MM.1S (cell line): ENCODE measurements at regions not wholly inside any gene's neighbourhood (a gene's known extent, or its start where the extent isn't known, plus 50 kb on each side); places are given as distances from the start of the nearest gene placed in this dataset.

Experiments used
- DNase-seq: peaks from one replicate; pipeline ENCODE4 v3.0.0-alpha.2; 2015
- H2AFZ ChIP-seq: fragments of 300-600 bp; sonication (generic); 2 replicates; pipeline ENCODE4 v1.6.0; 2016; ENCODE audit warnings: antibody characterized with exemption, low read length
- H3F3A ChIP-seq: fragments of 300-600 bp; sonication (generic); 2 replicates; pipeline ENCODE4 v1.6.1; 2016; ENCODE audit warnings: mild to moderate bottlenecking, antibody characterized with exemption, low read length, moderate library complexity, mixed read lengths; ENCODE audit not compliant: insufficient read depth
- H3K27ac ChIP-seq: fragments of 300-600 bp; sonication (generic); 2 replicates; pipeline ENCODE4 v1.5.1; 2016; ENCODE audit warnings: mild to moderate bottlenecking, low read length
- H3K27me3 ChIP-seq: fragments of 300-600 bp; sonication (generic); replicated peaks from 2 replicates; pipeline ENCODE4 v1.6.0; 2016; ENCODE audit warnings: low read length; ENCODE audit not compliant: insufficient read depth
- H3K36me3 ChIP-seq: fragments of 300-600 bp; sonication (generic); replicated peaks from 2 replicates; pipeline ENCODE4 v1.6.1; 2016; ENCODE audit warnings: mild to moderate bottlenecking, low read length, mixed read lengths; ENCODE audit not compliant: insufficient read depth
- H3K4me1 ChIP-seq: fragments of 300-600 bp; sonication (generic); 2 replicates; pipeline ENCODE4 v1.6.1; 2016; ENCODE audit warnings: low read length, mixed read lengths
- H3K4me2 ChIP-seq: fragments of 300-600 bp; sonication (generic); 2 replicates; pipeline ENCODE4 v1.6.0; 2016; ENCODE audit warnings: low read depth, low read length
- H3K4me3 ChIP-seq: fragments of 300-600 bp; sonication (generic); 2 replicates; pipeline ENCODE4 v1.5.1; 2016; ENCODE audit warnings: low read length, mixed read lengths
- H3K79me2 ChIP-seq: fragments of 300-600 bp; sonication (generic); 2 replicates; pipeline ENCODE4 v1.6.1; 2016; ENCODE audit warnings: mixed run types, low read length, mixed read lengths
- H3K9ac ChIP-seq: fragments of 300-600 bp; sonication (generic); 2 replicates; pipeline ENCODE4 v1.6.1; 2016; ENCODE audit warnings: low read length, mixed read lengths
- H3K9me2 ChIP-seq: fragments of 300-600 bp; sonication (generic); replicated peaks from 2 replicates; pipeline ENCODE4 v1.6.1; 2016; ENCODE audit warnings: mild to moderate bottlenecking, low read length, mixed read lengths; ENCODE audit not compliant: insufficient read depth
- H3K9me3 ChIP-seq: fragments of 300-600 bp; sonication (generic); replicated peaks from 2 replicates; pipeline ENCODE4 v1.6.1; 2016; ENCODE audit warnings: mild to moderate bottlenecking, low read length, mixed read lengths; ENCODE audit not compliant: insufficient read depth
- H4K20me1 ChIP-seq: fragments of 300-600 bp; sonication (generic); 2 replicates; pipeline ENCODE4 v1.6.1; 2016; ENCODE audit warnings: mild to moderate bottlenecking, low read length, moderate library complexity, mixed read lengths; ENCODE audit not compliant: insufficient read depth
- CTCF ChIP-seq: fragments of 300-600 bp; sonication (generic); IDR thresholded peaks from 2 replicates; pipeline ENCODE4 v1.5.1; 2016; ENCODE audit warnings: antibody characterized with exemption, low read length, mixed read lengths
- EZH2 ChIP-seq: fragments of 300-600 bp; sonication (generic); optimal IDR thresholded peaks from 2 replicates; pipeline ENCODE3; 2017; ENCODE audit warnings: low read depth, mild to moderate bottlenecking, antibody characterized with exemption, low read length, mixed read lengths
- EZH2phosphoT487 ChIP-seq: fragments of 300-600 bp; sonication (generic); IDR thresholded peaks from 2 replicates; pipeline ENCODE4 v1.6.1; 2018; ENCODE audit warnings: antibody characterized with exemption, low read length

- peak overlapping the region; percentile 31; the same call in 1 of the 2 replicates for H3K27ac ChIP-seq
- H3K79me2 ChIP-seq: no peaks in the 10 kb centered on the region
- 0 out of 2 replicates have a peak overlapping the region, but pooled peaks have one; percentile 4 for H2AFZ ChIP-seq
- peaks cover 5% of the 10 kb centered on the region; the same call in 1 of the 2 replicates for H3F3A ChIP-seq
- H3K4me1 ChIP-seq: peaks cover 13% of the 10 kb centered on the region; the same call in 1 of the 2 replicates
- DNase-seq: peak; percentile 89
- H3K27me3 ChIP-seq: no peaks in the 10 kb centered on the region
- no peaks in the 10 kb centered on the region for H3K9me2 ChIP-seq
- no peaks in the 10 kb centered on the region for H4K20me1 ChIP-seq
- peak overlapping the region; percentile 43 for H3K4me3 ChIP-seq
- peak overlapping the region; percentile 63 for H3K4me2 ChIP-seq
- no peaks in the 10 kb centered on the region for H3K9me3 ChIP-seq
- H3K9ac ChIP-seq: no peak overlapping the region
- H3K36me3 ChIP-seq: no peaks in the 10 kb centered on the region
- TF ChIP-seq CTCF: no peak
- no peak for TF ChIP-seq EZH2
- no peak for TF ChIP-seq EZH2phosphoT487
Measured at GRCh38 chr20:21618759-21619416, 86.6 kb upstream of the PAX1 start.

DNA sequence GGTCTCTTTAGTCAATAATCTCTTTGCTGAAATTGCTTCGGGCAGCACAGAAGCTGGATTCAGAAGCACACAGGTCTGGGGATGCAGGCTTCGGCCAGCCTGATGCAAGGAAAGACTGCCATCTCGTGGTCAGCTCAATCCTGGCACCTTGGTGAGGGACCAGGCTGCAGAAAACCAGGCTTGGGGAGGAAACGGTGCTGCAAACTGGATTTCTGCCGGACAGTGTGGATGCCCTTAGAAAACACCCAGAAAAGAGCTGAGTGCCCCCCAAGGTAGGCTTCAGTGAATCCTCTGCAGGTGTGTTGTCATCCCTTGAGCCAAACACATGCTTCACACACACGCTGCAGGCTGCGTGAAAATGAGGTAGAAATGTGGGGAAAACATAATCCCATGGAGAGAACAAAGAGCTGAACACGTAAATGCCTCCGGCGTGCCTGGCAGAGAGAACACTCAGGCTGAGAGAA is 89.8 kb upstream of the PAX1 start:
- peaks cover 5% of the 10 kb centered on the region; the same call in 1 of the 2 replicates for H3F3A ChIP-seq
- peaks cover 13% of the 10 kb centered on the region; the same call in 1 of the 2 replicates for H3K4me1 ChIP-seq
- DNase-seq: peak; percentile 69
- TF ChIP-seq CTCF: peak; percentile 92
- no peak for TF ChIP-seq EZH2
- no peaks in the 10 kb centered on the region for H3K79me2 ChIP-seq
- no peaks in the 10 kb centered on the region for H3K9me2 ChIP-seq
- H3K36me3 ChIP-seq: no peaks in the 10 kb centered on the region
- no peak overlapping the region for H3K27ac ChIP-seq
- no peaks in the 10 kb centered on the region for H3K27me3 ChIP-seq
- no peaks in the 10 kb centered on the region for H4K20me1 ChIP-seq
- H3K9me3 ChIP-seq: no peaks in the 10 kb centered on the region
- H2AFZ ChIP-seq: no peak overlapping the region
- no peak overlapping the region for H3K4me2 ChIP-seq
- H3K4me3 ChIP-seq: no peak overlapping the region
- H3K9ac ChIP-seq: no peak overlapping the region

GRCh38 chr20:21614980-21615379 is 90.5 kb upstream of the PAX1 start:
- Histone ChIP-seq H3K9me2 (no peaks in the 10 kb centered on the region), H3K36me3 (no peaks in the 10 kb centered on the region), H3K27ac (no peak overlapping the region), H3K4me2 (no peak overlapping the region), H4K20me1 (no peaks in the 10 kb centered on the region), H3K4me3 (no peak overlapping the region), H3F3A (peaks cover 5% of the 10 kb centered on the region; the same call in 1 of the 2 replicates), H2AFZ (no peak overlapping the region), H3K27me3 (no peaks in the 10 kb centered on the region), H3K9me3 (no peaks in the 10 kb centered on the region), H3K79me2 (no peaks in the 10 kb centered on the region), H3K4me1 (peaks cover 13% of the 10 kb centered on the region; the same call in 1 of the 2 replicates), H3K9ac (no peak overlapping the region)
- no peak for DNase-seq
- TF ChIP-seq CTCF (no peak), EZH2 (no peak), EZH2phosphoT487 (no peak)
